ENCODE measurements at regions not wholly inside any gene's neighbourhood (a gene's known extent, or its start where the extent isn't known, plus 50 kb on each side); places are given as distances from the start of the nearest gene placed in this dataset.

DNA sequence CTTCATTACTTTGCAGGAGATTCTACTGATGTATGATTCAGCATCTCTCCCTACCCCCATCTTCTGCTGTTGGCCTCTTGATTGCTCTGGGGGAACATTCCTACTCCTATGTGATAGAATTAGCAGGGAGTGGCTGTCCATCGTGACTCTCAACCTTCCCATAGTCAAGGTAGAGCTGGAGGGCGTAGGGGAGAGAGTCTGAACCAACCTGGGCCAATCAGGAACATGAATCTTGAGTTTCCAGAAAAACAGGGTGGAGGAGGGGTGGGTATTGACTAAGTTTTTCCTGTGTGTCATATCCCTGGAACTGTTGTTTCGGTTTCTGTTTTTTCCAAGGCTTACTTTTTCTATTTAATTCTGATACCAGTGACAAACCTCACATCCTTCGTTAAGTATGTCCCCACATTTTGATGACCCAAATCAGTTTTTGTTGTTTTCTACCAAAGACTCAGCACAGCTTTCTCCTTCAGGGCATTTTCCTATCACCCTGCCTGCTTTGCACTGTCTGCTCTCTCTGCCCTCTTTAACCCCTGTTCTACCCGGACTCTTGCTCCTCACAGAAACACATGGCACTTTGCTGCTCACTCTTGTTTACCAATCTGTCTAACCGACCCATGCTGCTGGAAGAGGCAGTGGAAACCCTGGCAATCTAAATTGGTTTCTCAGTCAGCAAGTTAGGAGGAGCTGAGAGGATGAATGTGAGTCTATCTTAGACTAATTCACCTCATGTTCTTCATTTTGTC lies 1428.3 kb downstream of the AACS start:
- H3K9me2 ChIP-seq (ENCODE audit: insufficient read depth, low read length) = no peaks in the 10 kb centered on the region
- H3K4me2 ChIP-seq (ENCODE audit: low read length) = no peak overlapping the region
- DNase-seq (ENCODE audit: low spot score) = no peak
- POLR2A ChIA-PET = no interaction called here
- no TSS peak for BruUV-seq (replicated peaks)
- no peak overlapping the region for H2AFZ ChIP-seq (ENCODE audit: low read length)
- no peak overlapping the region for H3K4me3 ChIP-seq (ENCODE audit: low read depth, low read length, poor library complexity, severe bottlenecking)
- no peaks in the 10 kb centered on the region for H3K9me3 ChIP-seq (ENCODE audit: low read length)
- H3K27ac ChIP-seq (ENCODE audit: low read depth, low read length, poor library complexity, severe bottlenecking) = no peak overlapping the region
- no peaks in the 10 kb centered on the region for H3K36me3 ChIP-seq (ENCODE audit: insufficient read depth, low read length)
- intact Hi-C loops (cut with micrococcal nuclease; ENCODE audit: unreplicated experiment) = no loop called here
- H3K4me1 ChIP-seq (ENCODE audit: insufficient read depth, low read length, poor library complexity, severe bottlenecking) = no peaks in the 10 kb centered on the region
- H4K20me1 ChIP-seq (ENCODE audit: insufficient read depth, low read length) = no peaks in the 10 kb centered on the region
- no peaks in the 10 kb centered on the region for H3K79me2 ChIP-seq (ENCODE audit: insufficient read depth, low read depth, low read length)
- TF ChIP-seq, protein P1, sequence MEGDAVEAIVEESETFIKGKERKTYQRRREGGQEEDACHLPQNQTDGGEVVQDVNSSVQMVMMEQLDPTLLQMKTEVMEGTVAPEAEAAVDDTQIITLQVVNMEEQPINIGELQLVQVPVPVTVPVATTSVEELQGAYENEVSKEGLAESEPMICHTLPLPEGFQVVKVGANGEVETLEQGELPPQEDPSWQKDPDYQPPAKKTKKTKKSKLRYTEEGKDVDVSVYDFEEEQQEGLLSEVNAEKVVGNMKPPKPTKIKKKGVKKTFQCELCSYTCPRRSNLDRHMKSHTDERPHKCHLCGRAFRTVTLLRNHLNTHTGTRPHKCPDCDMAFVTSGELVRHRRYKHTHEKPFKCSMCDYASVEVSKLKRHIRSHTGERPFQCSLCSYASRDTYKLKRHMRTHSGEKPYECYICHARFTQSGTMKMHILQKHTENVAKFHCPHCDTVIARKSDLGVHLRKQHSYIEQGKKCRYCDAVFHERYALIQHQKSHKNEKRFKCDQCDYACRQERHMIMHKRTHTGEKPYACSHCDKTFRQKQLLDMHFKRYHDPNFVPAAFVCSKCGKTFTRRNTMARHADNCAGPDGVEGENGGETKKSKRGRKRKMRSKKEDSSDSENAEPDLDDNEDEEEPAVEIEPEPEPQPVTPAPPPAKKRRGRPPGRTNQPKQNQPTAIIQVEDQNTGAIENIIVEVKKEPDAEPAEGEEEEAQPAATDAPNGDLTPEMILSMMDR (conservative IDR thresholded peaks at IDR 0.05; ENCODE audit: low read length) = no peak
- TF ChIP-seq EZH2phosphoT487 (IDR thresholded peaks at IDR 0.05; ENCODE audit: borderline replicate concordance, low read depth, low read length) = no peak
- CTCF ChIA-PET (ENCODE audit: unreplicated experiment) = no interaction called here

DNA sequence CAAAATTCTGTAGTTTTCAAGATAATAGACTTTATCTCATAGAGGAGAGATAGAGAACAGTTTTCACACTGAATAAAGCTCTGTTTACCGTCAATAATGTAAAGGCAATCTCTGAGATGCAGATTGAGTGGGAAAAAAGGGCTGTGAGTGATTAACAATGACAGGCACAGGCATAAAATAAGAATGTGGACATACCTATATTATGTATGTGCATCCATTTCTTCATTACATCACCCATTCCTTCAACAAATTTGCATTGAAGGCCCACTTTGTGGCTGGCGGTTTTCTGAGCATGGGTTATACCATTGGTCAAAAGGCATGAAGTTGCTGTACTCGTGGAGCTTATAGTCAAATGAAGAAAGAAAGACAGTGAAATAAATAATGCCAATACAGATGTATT lies 1431.0 kb downstream of the AACS start:
- H3K27ac ChIP-seq (ENCODE audit: low read depth, low read length, poor library complexity, severe bottlenecking) = no peak overlapping the region
- intact Hi-C loops (cut with micrococcal nuclease; ENCODE audit: unreplicated experiment) = no loop called here
- no peak for DNase-seq (ENCODE audit: low spot score)
- H2AFZ ChIP-seq (ENCODE audit: low read length) = no peak overlapping the region
- no peak overlapping the region for H3K4me3 ChIP-seq (ENCODE audit: low read depth, low read length, poor library complexity, severe bottlenecking)
- H4K20me1 ChIP-seq (ENCODE audit: insufficient read depth, low read length) = no peaks in the 10 kb centered on the region
- ChIA-PET POLR2A (no interaction called here), CTCF (ENCODE audit: unreplicated experiment) (no interaction called here)
- no peak overlapping the region for H3K4me2 ChIP-seq (ENCODE audit: low read length)
- no peaks in the 10 kb centered on the region for H3K9me2 ChIP-seq (ENCODE audit: insufficient read depth, low read length)
- no peak for TF ChIP-seq EZH2phosphoT487 (IDR thresholded peaks at IDR 0.05; ENCODE audit: borderline replicate concordance, low read depth, low read length)
- TF ChIP-seq, protein P1 (conservative IDR thresholded peaks at IDR 0.05; ENCODE audit: low read length) = no peak
- BruUV-seq (replicated peaks) = no TSS peak
- H3K36me3 ChIP-seq (ENCODE audit: insufficient read depth, low read length) = no peaks in the 10 kb centered on the region
- H3K9me3 ChIP-seq (ENCODE audit: low read length) = no peaks in the 10 kb centered on the region
- no peaks in the 10 kb centered on the region for H3K4me1 ChIP-seq (ENCODE audit: insufficient read depth, low read length, poor library complexity, severe bottlenecking)
- H3K79me2 ChIP-seq (ENCODE audit: insufficient read depth, low read depth, low read length) = no peaks in the 10 kb centered on the region

DNA sequence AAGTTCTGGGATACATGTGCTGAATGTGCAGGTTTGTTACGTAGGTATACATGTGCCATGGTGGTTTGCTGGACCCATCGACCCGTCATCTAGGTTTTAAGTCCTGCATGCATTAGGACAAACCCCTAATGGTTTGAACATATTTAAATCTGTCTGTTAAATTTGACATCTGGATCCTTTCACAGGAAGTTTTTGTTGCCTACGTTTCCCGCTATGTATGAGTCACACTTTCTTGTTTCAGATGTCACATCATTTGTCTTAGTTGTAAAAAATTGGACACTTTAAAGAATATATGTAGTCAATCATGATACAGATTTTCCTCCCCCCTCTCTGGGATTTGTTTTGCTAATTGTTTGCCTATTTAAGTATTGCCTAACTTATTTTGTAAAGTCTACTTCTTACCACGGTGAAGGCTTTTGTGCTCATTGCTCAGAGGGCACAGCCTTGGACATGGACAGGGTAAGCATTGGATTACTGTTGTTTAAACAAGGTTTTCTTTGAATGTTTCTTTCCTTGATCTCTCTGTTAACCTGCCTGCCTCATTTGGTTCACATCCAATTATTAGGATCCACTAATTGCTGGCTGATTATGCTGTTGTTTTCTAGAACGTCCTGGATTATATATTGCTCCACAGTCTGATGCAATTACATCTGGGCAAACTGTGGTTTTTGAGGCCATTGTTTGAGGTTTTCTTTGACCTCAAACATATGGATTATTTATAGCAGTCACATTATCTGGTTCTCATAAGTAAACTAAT lies 1441.4 kb downstream of the AACS start:
- Histone ChIP-seq H3K4me2 (ENCODE audit: low read length) (no peak overlapping the region), H3K4me1 (ENCODE audit: insufficient read depth, low read length, poor library complexity, severe bottlenecking) (no peaks in the 10 kb centered on the region), H3K36me3 (ENCODE audit: insufficient read depth, low read length) (no peaks in the 10 kb centered on the region), H3K9me2 (ENCODE audit: insufficient read depth, low read length) (no peaks in the 10 kb centered on the region), H2AFZ (ENCODE audit: low read length) (no peak overlapping the region), H3K9me3 (ENCODE audit: low read length) (no peaks in the 10 kb centered on the region), H3K79me2 (ENCODE audit: insufficient read depth, low read depth, low read length) (no peaks in the 10 kb centered on the region), H3K27ac (ENCODE audit: low read depth, low read length, poor library complexity, severe bottlenecking) (no peak overlapping the region), H3K4me3 (ENCODE audit: low read depth, low read length, poor library complexity, severe bottlenecking) (no peak overlapping the region), H4K20me1 (ENCODE audit: insufficient read depth, low read length) (no peaks in the 10 kb centered on the region)
- POLR2A ChIA-PET = no interaction called here
- CTCF ChIA-PET (ENCODE audit: unreplicated experiment) = no interaction called here
- no peak for DNase-seq (ENCODE audit: low spot score)
- no TSS peak for BruUV-seq (replicated peaks)
- TF ChIP-seq, protein P1 (conservative IDR thresholded peaks at IDR 0.05; ENCODE audit: low read length) = no peak
- TF ChIP-seq EZH2phosphoT487 (IDR thresholded peaks at IDR 0.05; ENCODE audit: borderline replicate concordance, low read depth, low read length) = no peak
- intact Hi-C loops (cut with micrococcal nuclease; ENCODE audit: unreplicated experiment) = no loop called here
